Neural cell (in vitro differentiated cells): ENCODE measurements at regions not wholly inside any gene's neighbourhood (a gene's known extent, or its start where the extent isn't known, plus 50 kb on each side); places are given as distances from the start of the nearest gene placed in this dataset.

ENCODE experiments used
- H2AFZ ChIP-seq: fragments of 200-600, 300-800 bp; sonication (generic), shearing (Covaris generic); 2 replicates; pipeline ENCODE4 v1.6.0; 2014; ENCODE audit warnings: low read depth, mild to moderate bottlenecking, antibody characterized with exemption, low read length, moderate library complexity
- H3F3A ChIP-seq: fragments of 200-600 bp; shearing (Covaris generic); 2 replicates; pipeline ENCODE4 v1.6.1; 2016; ENCODE audit warnings: mild to moderate bottlenecking, moderate library complexity, mixed read lengths, antibody characterized with exemption, low read length; ENCODE audit not compliant: insufficient read depth, poor library complexity, severe bottlenecking
- H3K27ac ChIP-seq: fragments of 200-600, 300-800 bp; sonication (generic), shearing (Covaris generic); 2 replicates; pipeline ENCODE4 v1.5.1; 2014; ENCODE audit warnings: mild to moderate bottlenecking, low read length, moderate library complexity
- H3K27me3 ChIP-seq: fragments of 300-800, 200-600 bp; sonication (generic), shearing (Covaris generic); 2 replicates; pipeline ENCODE4 v1.6.0; 2014; ENCODE audit warnings: mild to moderate bottlenecking, low read depth, low read length, moderate library complexity; ENCODE audit not compliant: insufficient read depth
- H3K36me3 ChIP-seq: fragments of 300-800, 200-600 bp; sonication (generic), shearing (Covaris generic); 2 replicates; pipeline ENCODE4 v1.5.1; 2014; ENCODE audit warnings: mild to moderate bottlenecking, antibody characterized with exemption, low read length, moderate library complexity; ENCODE audit not compliant: insufficient read depth
- H3K4me2 ChIP-seq: fragments of 300-800, 200-600 bp; sonication (generic), shearing (Covaris generic); 2 replicates; pipeline ENCODE4 v1.6.0; 2014; ENCODE audit warnings: mild to moderate bottlenecking, low read length
- H3K4me3 ChIP-seq: fragments of 300-800, 200-600 bp; sonication (generic), shearing (Covaris generic); 2 replicates; pipeline ENCODE4 v1.5.1; 2014; ENCODE audit warnings: mild to moderate bottlenecking, low read length, moderate library complexity
- H3K79me2 ChIP-seq: fragments of 200-600 bp; shearing (Covaris generic); replicated peaks from 2 replicates; pipeline ENCODE4 v1.6.0; 2014; ENCODE audit warnings: mild to moderate bottlenecking, low read length, moderate library complexity; ENCODE audit not compliant: insufficient read depth
- H3K9ac ChIP-seq: fragments of 300-800, 200-600 bp; sonication (generic), shearing (Covaris generic); 2 replicates; pipeline ENCODE4 v1.6.1; 2016; ENCODE audit warnings: mild to moderate bottlenecking, low read length, mixed read lengths
- H3K9me2 ChIP-seq: fragments of 200-600 bp; shearing (Covaris generic); 2 replicates; pipeline ENCODE4 v1.6.1; 2016; ENCODE audit warnings: mild to moderate bottlenecking, low read length, mixed read lengths; ENCODE audit not compliant: insufficient read depth
- H3K9me3 ChIP-seq: fragments of 200-600, 300-800 bp; sonication (generic), shearing (Covaris generic); 2 replicates; pipeline ENCODE4 v1.6.1; 2016; ENCODE audit warnings: mild to moderate bottlenecking, mixed run types, low read length, moderate library complexity, mixed read lengths
- H4K20me1 ChIP-seq: fragments of 200-600 bp; shearing (Covaris generic); 2 replicates; pipeline ENCODE4 v1.6.1; 2016; ENCODE audit warnings: mild to moderate bottlenecking, mixed run types; ENCODE audit not compliant: insufficient read depth
- EP300 ChIP-seq: fragments of 450-650 bp; conservative IDR thresholded peaks from 2 replicates; pipeline ENCODE4 v1.6.1; 2014; ENCODE audit warnings: antibody characterized with exemption, mild to moderate bottlenecking, moderate library complexity; ENCODE audit not compliant: poor library complexity, severe bottlenecking
- EZH2 ChIP-seq: fragments of 200-600, 300-800 bp; shearing (Covaris generic), sonication (generic); IDR thresholded peaks from 2 replicates; pipeline ENCODE4 v1.6.1; 2014; ENCODE audit warnings: antibody characterized with exemption, low read length, borderline replicate concordance, mild to moderate bottlenecking; ENCODE audit not compliant: insufficient read depth, poor library complexity, severe bottlenecking
- MXI1 ChIP-seq: fragments of 450-650 bp; conservative IDR thresholded peaks from 2 replicates; pipeline ENCODE4 v1.6.1; 2014; ENCODE audit warnings: antibody characterized with exemption, mild to moderate bottlenecking; ENCODE audit not compliant: poor library complexity, severe bottlenecking
- POLR2AphosphoS5 ChIP-seq: IDR thresholded peaks from 2 replicates; pipeline ENCODE4 v1.6.1; 2012
- RAD21 ChIP-seq: fragments of 450-650 bp; conservative IDR thresholded peaks from 2 replicates; pipeline ENCODE4 v1.6.1; 2014; ENCODE audit warnings: antibody characterized with exemption, mild to moderate bottlenecking, moderate library complexity
- SMC3 ChIP-seq: fragments of 450-650 bp; conservative IDR thresholded peaks from 2 replicates; pipeline ENCODE4 v1.6.1; 2014; ENCODE audit warnings: antibody characterized with exemption, mild to moderate bottlenecking, moderate library complexity; ENCODE audit not compliant: poor library complexity
- TAF1 ChIP-seq: IDR thresholded peaks from 2 replicates; pipeline ENCODE4 v1.6.1; 2012; ENCODE audit warnings: low read depth
- TF ChIP-seq, protein P1 (sequence below): IDR thresholded peaks from 2 replicates; pipeline ENCODE4 v1.6.1; 2012; ENCODE audit warnings: borderline replicate concordance
- TF ChIP-seq, protein P2 (sequence below): fragments of 450-650 bp; IDR thresholded peaks from 2 replicates; pipeline ENCODE4 v1.5.1; 2014; ENCODE audit warnings: antibody characterized with exemption, mild to moderate bottlenecking, moderate library complexity; ENCODE audit not compliant: poor library complexity, severe bottlenecking

DNA sequence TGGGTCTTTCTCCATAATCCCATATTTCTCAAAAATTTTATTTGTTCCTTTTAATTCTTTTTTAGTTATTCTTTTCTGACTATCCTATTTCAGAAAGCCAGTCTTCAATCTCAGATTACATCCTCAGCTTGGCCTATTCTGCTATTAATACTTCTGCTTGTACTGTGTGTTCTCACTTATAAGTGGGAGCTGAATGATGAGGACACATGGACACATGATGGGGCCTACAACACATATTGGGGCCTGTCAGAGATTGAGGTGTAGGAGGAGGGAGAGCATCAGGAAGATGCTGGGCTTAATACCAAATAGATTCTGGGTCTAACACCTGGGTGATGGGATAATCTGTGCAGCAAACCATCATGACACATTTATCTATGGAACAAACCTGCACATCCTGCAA, 82.3 kb downstream of the MAGEE1 start:
- no peak overlapping the region for H3K4me2 ChIP-seq
- H3K9me3 ChIP-seq = no peaks in the 10 kb centered on the region
- TF ChIP-seq EP300 (no peak), EZH2 (no peak), TAF1 (no peak), SMC3 (no peak), RAD21 (no peak), POLR2AphosphoS5 (no peak), MXI1 (no peak)
- TF ChIP-seq, protein P1, sequence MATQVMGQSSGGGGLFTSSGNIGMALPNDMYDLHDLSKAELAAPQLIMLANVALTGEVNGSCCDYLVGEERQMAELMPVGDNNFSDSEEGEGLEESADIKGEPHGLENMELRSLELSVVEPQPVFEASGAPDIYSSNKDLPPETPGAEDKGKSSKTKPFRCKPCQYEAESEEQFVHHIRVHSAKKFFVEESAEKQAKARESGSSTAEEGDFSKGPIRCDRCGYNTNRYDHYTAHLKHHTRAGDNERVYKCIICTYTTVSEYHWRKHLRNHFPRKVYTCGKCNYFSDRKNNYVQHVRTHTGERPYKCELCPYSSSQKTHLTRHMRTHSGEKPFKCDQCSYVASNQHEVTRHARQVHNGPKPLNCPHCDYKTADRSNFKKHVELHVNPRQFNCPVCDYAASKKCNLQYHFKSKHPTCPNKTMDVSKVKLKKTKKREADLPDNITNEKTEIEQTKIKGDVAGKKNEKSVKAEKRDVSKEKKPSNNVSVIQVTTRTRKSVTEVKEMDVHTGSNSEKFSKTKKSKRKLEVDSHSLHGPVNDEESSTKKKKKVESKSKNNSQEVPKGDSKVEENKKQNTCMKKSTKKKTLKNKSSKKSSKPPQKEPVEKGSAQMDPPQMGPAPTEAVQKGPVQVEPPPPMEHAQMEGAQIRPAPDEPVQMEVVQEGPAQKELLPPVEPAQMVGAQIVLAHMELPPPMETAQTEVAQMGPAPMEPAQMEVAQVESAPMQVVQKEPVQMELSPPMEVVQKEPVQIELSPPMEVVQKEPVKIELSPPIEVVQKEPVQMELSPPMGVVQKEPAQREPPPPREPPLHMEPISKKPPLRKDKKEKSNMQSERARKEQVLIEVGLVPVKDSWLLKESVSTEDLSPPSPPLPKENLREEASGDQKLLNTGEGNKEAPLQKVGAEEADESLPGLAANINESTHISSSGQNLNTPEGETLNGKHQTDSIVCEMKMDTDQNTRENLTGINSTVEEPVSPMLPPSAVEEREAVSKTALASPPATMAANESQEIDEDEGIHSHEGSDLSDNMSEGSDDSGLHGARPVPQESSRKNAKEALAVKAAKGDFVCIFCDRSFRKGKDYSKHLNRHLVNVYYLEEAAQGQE = no peak
- TF ChIP-seq, protein P2, sequence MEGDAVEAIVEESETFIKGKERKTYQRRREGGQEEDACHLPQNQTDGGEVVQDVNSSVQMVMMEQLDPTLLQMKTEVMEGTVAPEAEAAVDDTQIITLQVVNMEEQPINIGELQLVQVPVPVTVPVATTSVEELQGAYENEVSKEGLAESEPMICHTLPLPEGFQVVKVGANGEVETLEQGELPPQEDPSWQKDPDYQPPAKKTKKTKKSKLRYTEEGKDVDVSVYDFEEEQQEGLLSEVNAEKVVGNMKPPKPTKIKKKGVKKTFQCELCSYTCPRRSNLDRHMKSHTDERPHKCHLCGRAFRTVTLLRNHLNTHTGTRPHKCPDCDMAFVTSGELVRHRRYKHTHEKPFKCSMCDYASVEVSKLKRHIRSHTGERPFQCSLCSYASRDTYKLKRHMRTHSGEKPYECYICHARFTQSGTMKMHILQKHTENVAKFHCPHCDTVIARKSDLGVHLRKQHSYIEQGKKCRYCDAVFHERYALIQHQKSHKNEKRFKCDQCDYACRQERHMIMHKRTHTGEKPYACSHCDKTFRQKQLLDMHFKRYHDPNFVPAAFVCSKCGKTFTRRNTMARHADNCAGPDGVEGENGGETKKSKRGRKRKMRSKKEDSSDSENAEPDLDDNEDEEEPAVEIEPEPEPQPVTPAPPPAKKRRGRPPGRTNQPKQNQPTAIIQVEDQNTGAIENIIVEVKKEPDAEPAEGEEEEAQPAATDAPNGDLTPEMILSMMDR = no peak
- H3K36me3 ChIP-seq = no peaks in the 10 kb centered on the region
- no peak overlapping the region for H3K9ac ChIP-seq
- no peak overlapping the region for H3K4me3 ChIP-seq
- no peaks in the 10 kb centered on the region for H3K27me3 ChIP-seq
- no peaks in the 10 kb centered on the region for H4K20me1 ChIP-seq
- no peaks in the 10 kb centered on the region for H3K9me2 ChIP-seq
- H3K79me2 ChIP-seq = no peaks in the 10 kb centered on the region
- no peak overlapping the region for H2AFZ ChIP-seq
- no peaks in the 10 kb centered on the region for H3F3A ChIP-seq
- H3K27ac ChIP-seq = no peak overlapping the region

DNA sequence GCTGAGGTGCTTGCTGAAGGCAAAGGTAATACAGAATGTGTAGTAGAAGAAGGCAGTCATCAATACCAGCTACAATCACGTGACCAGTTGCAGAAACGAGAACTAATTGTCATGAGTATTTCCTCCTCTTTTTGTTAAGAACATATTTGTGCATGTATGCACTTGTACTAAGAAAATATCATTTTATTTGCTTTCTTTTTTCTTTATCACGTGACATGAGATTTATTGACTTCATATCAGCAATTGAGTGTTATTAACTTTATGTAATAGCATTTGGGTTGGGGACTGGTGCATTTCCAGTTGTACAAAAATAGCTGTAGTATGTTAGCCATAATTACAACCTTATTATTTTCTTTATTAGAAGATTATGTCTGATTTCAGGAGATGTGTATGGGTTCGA, 90.0 kb downstream of the MAGEE1 start:
- Histone ChIP-seq H3F3A (no peaks in the 10 kb centered on the region), H3K79me2 (no peaks in the 10 kb centered on the region), H4K20me1 (no peaks in the 10 kb centered on the region), H3K4me3 (no peak overlapping the region), H3K4me2 (no peak overlapping the region), H3K27me3 (no peaks in the 10 kb centered on the region), H2AFZ (no peak overlapping the region), H3K36me3 (no peaks in the 10 kb centered on the region), H3K9me2 (no peaks in the 10 kb centered on the region), H3K9ac (no peak overlapping the region), H3K27ac (no peak overlapping the region), H3K9me3 (no peaks in the 10 kb centered on the region)
- TF ChIP-seq RAD21 (no peak), EZH2 (no peak), TAF1 (no peak), SMC3 (no peak), POLR2AphosphoS5 (no peak), MXI1 (no peak), EP300 (no peak)
- TF ChIP-seq, protein P2 = no peak
- TF ChIP-seq, protein P1 = no peak
